ENCODE measurements at regions not wholly inside any gene's neighbourhood (a gene's known extent, or its start where the extent isn't known, plus 50 kb on each side); places are given as distances from the start of the nearest gene placed in this dataset.

- Histone ChIP-seq H3K27me3 (ENCODE audit: insufficient read depth, low read length) (no peaks in the 10 kb centered on the region), H3K4me2 (ENCODE audit: insufficient read depth, insufficient read length, low read length) (no peak overlapping the region), H3K79me1 (ENCODE audit: insufficient read depth, low read depth, low read length, poor library complexity, severe bottlenecking) (no peaks in the 10 kb centered on the region), H2BK15ac (ENCODE audit: low read depth, low read length) (no peak overlapping the region), H3K4me1 (ENCODE audit: insufficient read depth, low read length) (0 out of 2 replicates have a peak, but pooled peaks cover 4% of the 10 kb centered on the region), H2BK20ac (ENCODE audit: low read depth, low read length, poor library complexity, severe bottlenecking) (no peak overlapping the region), H3K9me3 (ENCODE audit: control insufficient read depth, low read depth, low read length) (no peaks in the 10 kb centered on the region), H2AFZ (ENCODE audit: low read length) (no peak overlapping the region), H4K91ac (ENCODE audit: insufficient read length, low read depth, low read length) (no peak overlapping the region), H2AK5ac (ENCODE audit: insufficient read length, low read length) (no peak overlapping the region), H4K5ac (ENCODE audit: insufficient read length, low read depth, low read length) (no peak overlapping the region), H3K9ac (ENCODE audit: extremely low read depth, insufficient read length, low read length) (no peak overlapping the region), H3K4ac (ENCODE audit: low read depth, low read length) (no peak overlapping the region), H3T11ph (ENCODE audit: low read length) (no peak overlapping the region), H3K23ac (ENCODE audit: insufficient read length, low read depth, low read length) (no peak overlapping the region), H3K79me2 (ENCODE audit: insufficient read depth, low read length) (no peaks in the 10 kb centered on the region), H3K14ac (ENCODE audit: insufficient read depth, low read length) (no peak overlapping the region), H2BK120ac (ENCODE audit: low read depth, low read length, poor library complexity, severe bottlenecking) (no peak overlapping the region), H4K8ac (replicated peaks; ENCODE audit: insufficient read length, low read depth, low read length) (no peak overlapping the region), H3K23me2 (ENCODE audit: insufficient read length, low read depth, low read length, poor library complexity, severe bottlenecking) (no peaks in the 10 kb centered on the region), H3K18ac (ENCODE audit: insufficient read length, low read depth, low read length) (no peak overlapping the region), H3K27ac (ENCODE audit: insufficient read length, low read depth, low read length) (no peak overlapping the region), H3K56ac (ENCODE audit: insufficient read length, low read depth, low read length) (no peak overlapping the region), H2BK12ac (ENCODE audit: insufficient read length, low read depth, low read length) (no peak overlapping the region), H4K20me1 (ENCODE audit: control insufficient read depth, insufficient read depth, insufficient read length) (no peaks in the 10 kb centered on the region), H2BK5ac (ENCODE audit: insufficient read length, low read length) (no peak overlapping the region)
- WGBS (ENCODE audit: extremely low coverage, insufficient read length, low lambda C conversion rate), result no CpG with 5 or more reads among the region's 3 CpGs
- no peak for TF ChIP-seq CTCF (conservative IDR thresholded peaks at IDR 0.05)
- H3K4me3 Mint-ChIP-seq, result no peak overlapping the region
- peaks cover 10 to 19% of the 10 kb centered on the region in 2 experiments for H3K4me1 Mint-ChIP-seq
- no peak for DNase-seq
- H3K27me3 Mint-ChIP-seq (ENCODE audit: low read depth), result no peaks in the 10 kb centered on the region
- H3K27ac Mint-ChIP-seq, result no peak overlapping the region
- H3K36me3 Mint-ChIP-seq (ENCODE audit: insufficient read depth in 1 of 3, low read depth in 3 of 3), result no peaks in the 10 kb centered on the region
- H3K9me3 Mint-ChIP-seq, result no peaks in the 10 kb centered on the region
These were observed 262.1 kb upstream of the MEIS2 start for GRCh38 chr15:37362414-37362813.
